Retinal pigment epithelial cell (primary cell): ENCODE measurements at regions not wholly inside any gene's neighbourhood (a gene's known extent, or its start where the extent isn't known, plus 50 kb on each side); places are given as distances from the start of the nearest gene placed in this dataset.

Source experiments
- DNase-seq: peaks from one replicate; pipeline ENCODE4 v3.0.0-alpha.2; 2010; ENCODE audit warnings: low read depth
- H3K4me3 ChIP-seq: 2 replicates; pipeline ENCODE4 v1.5.1; 2011; ENCODE audit warnings: mild to moderate bottlenecking, low read length, control low read depth, moderate library complexity
- TF ChIP-seq, protein P1 (sequence below): conservative IDR thresholded peaks from 2 replicates; pipeline ENCODE4 v1.5.1; 2011; ENCODE audit warnings: low read depth, low read length, control low read depth, inconsistent platforms

DNA sequence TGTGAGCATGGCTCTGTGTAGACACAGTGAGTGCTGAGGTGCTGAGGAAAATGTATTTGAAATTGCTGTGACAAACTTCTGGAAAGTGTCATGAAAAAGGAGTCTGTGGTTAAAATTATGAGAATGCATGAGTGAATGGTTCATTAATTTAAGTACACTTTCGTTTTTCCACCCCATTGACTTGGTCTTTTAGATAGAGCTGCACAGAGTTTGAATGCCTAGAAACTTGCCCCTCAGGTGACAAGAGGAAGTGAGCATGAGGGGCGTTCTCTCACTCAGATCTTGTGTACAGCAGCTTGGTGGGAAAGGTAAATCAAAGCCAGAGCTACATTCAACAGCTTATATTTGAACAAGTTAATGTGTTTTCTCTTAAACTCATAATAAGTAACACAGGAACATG, 296.8 kb downstream of the WDR72 start:
- no peak overlapping the region for H3K4me3 ChIP-seq
- TF ChIP-seq, protein P1, sequence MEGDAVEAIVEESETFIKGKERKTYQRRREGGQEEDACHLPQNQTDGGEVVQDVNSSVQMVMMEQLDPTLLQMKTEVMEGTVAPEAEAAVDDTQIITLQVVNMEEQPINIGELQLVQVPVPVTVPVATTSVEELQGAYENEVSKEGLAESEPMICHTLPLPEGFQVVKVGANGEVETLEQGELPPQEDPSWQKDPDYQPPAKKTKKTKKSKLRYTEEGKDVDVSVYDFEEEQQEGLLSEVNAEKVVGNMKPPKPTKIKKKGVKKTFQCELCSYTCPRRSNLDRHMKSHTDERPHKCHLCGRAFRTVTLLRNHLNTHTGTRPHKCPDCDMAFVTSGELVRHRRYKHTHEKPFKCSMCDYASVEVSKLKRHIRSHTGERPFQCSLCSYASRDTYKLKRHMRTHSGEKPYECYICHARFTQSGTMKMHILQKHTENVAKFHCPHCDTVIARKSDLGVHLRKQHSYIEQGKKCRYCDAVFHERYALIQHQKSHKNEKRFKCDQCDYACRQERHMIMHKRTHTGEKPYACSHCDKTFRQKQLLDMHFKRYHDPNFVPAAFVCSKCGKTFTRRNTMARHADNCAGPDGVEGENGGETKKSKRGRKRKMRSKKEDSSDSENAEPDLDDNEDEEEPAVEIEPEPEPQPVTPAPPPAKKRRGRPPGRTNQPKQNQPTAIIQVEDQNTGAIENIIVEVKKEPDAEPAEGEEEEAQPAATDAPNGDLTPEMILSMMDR = no peak
- DNase-seq = no peak

DNA sequence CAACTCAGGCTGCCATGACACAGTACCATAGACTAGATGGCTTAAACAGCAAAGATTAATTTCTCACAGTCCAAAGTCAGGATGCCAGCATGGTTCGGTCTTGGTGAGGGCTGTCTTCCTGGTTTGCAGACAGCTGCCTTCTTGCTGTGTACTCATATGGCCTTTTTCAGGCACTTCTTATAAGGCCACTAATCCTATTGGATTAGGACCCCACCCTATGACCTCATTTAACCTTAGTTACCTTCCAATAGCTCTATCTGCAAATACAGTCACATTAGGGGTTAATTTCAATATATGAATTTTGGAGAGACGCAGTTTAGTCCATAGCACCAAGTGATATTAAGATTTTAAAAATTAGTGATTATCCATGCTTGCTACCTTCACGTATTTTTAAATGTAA, 297.8 kb downstream of the WDR72 start:
- DNase-seq = no peak
- TF ChIP-seq, protein P1 = no peak
- H3K4me3 ChIP-seq = no peak overlapping the region

DNA sequence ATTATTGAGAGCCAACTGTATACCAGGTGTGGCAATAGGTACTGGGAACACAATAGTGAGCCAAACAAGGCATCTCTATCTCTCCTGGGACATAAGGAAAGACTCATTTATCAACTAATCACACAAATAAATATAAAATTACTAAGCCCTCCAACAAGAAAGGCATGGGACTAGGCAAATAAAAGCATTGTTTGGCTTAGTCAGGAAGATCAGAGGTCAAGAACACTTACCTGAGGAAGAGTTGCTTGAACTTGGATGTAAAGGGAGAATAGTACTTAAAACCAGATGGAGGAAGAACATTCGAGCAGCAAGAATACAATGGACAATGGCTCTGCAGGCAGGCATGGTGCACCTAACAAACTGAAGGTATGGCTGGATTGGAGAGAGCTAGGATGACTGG, 300.7 kb downstream of the WDR72 start:
- TF ChIP-seq, protein P1 = no peak
- no peak for DNase-seq
- no peak overlapping the region for H3K4me3 ChIP-seq

DNA sequence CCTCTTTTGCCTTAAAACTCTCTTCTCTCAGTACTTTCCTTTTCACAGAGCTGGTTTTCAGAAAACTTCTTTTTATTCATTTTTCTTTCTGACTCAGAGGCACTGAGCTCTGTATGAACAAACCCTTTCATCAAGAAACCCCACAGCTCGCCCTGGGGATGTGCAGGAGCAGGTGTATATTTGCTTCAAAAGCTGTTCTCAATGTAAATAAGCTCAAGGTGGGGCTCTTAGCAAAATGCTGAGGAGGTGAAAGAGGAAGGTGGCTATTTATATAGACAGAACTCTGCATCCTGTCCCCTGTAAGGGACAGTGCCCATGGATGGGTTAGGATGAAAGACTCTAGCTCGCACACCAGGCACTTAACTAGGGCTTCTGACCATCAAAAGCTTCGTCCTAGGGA, 302.0 kb downstream of the WDR72 start:
- no peak for DNase-seq
- TF ChIP-seq, protein P1 = no peak
- no peak overlapping the region for H3K4me3 ChIP-seq

DNA sequence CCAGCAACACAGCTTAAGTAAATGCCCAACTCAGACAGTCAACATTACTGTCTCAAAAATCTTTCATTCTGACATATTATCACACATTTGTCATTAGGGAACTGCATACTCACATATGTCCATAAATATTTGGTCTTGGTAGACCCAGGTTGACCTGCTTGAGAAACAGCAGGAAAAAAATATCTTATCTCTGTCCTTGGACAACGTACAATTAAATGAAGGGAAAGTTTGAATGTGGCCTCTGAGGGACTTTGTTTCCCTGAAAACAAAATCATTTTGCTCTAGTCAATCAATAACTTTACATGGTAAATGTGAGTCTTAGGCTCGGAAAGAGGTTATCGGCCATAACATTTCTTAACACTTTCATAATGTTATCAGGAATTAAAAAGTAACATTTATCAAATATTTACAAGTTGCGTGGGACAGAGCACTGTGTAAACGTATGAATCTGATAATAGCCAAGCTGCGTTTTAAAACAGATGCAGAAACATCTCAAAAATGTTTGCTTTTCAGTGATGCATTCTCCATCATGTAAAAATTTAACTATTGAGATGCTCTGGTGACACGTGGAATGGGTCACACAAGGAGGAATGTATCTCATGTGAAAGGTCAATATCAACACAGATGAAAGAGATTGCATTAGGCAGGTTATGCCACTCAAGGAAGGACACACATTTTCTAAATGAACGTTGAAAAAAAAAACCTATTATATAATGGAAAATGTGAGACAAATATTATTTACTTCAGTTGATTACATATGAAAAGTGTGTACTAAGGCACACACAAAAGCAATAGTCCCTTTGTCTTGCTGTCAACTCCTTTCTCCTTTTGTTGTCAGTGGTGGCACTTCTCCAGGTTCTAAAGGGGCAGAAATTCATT, 304.4 kb downstream of the WDR72 start:
- TF ChIP-seq, protein P1 = no peak
- DNase-seq = no peak
- no peak overlapping the region for H3K4me3 ChIP-seq

DNA sequence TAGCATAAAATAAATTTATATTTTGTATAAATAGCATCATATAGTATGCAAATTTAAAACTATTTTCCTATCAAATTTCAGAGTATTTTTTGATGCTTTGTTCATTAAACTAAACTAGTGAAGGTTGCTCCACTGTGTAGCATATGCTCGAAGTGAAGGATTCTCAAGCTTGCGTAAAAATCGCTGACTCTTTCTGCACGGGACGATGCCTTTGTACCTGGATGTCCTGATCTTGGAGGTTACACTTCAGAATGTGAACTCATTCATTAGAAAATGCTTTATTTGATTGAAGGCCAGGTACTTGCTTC, 305.0 kb downstream of the WDR72 start:
- DNase-seq = no peak
- H3K4me3 ChIP-seq = no peak overlapping the region
- TF ChIP-seq, protein P1 = no peak
